HG03108 (cell line): ENCODE measurements at regions not wholly inside any gene's neighbourhood (a gene's known extent, or its start where the extent isn't known, plus 50 kb on each side); places are given as distances from the start of the nearest gene placed in this dataset.

Source experiments
- ATAC-seq: cut with Tn5 transposase; IDR thresholded peaks from one replicate; pipeline ENCODE4 v1.9.1; 2021; ENCODE audit warnings: moderate library complexity; ENCODE audit not compliant: unreplicated experiment

DNA sequence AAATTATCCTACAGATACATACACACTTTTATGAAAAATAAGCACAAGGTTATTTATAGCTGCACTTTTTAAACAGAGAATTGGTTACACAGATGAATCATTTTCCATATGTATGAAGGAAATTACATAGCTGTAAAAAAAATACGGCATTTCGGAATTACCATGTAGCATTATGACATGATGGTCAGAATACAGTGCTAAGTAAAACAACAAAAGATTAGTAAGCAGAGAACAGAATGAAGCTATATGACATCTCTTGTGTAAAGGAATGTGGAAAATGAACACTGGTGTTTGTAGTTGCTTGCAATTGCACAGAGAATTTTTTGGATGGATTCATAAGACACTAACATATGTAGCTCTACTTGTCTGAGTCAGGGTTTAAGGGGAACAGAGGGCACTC is 1222.0 kb upstream of the PRKX start:
- ATAC-seq, result no peak

DNA sequence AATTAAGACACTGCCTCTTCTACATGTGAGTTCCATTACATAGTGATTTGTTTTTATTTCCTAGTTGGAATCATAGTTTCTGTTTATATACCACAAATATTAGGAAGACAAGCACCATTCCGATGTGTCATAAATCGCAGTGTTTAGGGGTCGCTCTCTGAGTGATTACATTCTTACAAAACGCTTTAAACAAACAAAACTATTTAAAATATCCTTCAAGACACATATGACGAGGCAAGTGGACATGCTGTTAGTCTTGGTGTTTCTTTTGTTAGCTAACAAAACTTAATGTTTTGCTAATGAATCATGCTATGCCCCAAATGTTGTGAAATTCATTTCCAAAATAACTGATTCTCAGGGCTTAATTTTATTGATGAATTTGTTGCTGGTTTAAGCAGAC is 1219.3 kb upstream of the PRKX start:
- ATAC-seq, result no peak

DNA sequence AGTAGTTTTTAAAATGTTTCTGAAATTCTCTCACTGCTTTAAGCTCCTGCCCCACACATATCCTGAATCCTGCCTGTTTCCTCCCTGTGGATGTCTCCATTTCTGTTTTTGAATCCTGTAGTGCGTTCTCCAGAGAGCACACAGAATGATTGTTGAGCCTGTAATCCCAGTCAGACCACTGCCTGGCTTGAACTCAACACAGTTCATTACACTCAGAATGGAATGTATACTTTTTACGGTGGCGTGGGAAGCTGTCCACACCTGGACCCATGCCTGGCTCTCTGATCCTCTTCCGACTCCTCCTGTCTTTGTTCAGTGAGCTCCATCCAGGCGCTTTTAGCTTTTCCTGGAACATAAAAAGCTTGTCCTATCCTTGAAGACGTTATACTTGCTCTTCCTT is 1217.0 kb upstream of the PRKX start:
- no peak for ATAC-seq

DNA sequence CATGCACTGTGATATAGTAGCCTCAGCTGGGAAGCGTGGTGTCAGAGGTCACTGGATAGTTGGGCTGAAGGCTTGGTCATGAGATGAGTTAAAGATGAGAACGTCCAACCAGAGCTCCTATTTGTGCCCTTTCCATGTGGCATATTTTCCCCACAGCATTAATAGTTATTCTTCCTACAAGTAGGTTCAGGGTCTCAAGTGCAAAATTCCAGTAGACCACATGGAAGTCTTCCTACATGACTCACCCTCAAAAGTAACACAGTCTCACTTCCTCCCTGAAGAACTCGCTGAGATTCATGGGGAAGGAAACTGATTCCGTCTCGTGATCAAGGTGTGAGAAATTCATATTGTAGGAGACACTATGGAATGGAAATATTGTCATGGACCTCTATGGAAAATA is 1212.5 kb upstream of the PRKX start:
- ATAC-seq, result no peak

DNA sequence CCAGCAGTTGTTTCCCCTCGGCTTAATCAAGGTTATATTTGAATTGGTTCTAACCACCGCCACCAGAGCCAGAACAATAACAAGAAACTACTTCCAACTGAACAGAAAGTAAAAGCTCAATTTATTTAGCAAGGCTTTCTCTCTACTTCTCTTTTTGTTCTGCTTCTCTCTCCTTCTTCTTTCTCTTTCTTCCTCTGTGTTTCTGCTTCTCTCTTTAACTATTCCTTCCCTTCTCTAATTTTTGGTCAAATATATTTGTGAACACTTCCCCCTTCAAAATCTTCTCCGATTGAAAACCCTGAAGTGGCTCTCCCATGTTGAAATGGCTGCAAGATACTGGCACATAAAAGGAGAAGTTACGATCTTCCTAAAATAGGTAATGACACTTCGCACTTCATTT is 1195.9 kb upstream of the PRKX start:
- ATAC-seq, result no peak

DNA sequence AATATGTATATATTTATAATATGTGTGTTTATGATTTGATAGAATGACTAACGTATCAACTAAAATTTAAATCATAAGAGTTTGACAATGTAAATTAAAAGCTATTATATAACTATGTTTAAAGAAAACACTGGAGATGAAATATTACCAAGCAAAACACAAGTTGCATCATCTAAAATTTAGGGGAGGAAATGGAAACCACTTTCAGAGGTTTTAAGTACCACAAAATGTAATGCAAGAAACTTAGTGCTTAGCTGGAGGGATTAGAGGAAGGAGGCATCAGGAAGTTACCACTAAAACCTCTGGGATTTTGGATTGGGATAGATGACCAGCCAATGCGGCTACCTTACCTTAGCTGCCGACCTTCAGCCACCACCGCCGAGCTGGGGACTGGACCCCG is 1192.1 kb upstream of the PRKX start:
- ATAC-seq, result no peak

DNA sequence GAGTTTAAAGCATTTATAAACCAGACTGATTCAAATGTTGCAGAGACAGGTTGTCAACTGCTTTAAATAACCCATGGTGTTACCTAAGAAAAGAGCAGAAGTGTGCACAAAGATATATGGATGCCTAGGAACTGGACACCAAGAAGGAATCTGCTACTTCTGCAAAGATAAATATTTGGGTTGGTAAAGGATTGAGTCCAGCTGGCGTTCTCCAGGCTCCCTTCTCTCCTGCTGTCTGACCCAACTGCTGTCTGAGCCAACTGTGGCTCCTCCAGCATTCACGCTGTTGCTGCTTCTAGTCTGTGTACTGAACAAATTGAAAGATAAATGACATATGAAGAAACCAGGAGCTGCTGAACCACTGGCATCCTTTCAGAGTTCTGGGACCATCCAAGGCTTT is 1167.8 kb upstream of the PRKX start:
- ATAC-seq, result no peak

DNA sequence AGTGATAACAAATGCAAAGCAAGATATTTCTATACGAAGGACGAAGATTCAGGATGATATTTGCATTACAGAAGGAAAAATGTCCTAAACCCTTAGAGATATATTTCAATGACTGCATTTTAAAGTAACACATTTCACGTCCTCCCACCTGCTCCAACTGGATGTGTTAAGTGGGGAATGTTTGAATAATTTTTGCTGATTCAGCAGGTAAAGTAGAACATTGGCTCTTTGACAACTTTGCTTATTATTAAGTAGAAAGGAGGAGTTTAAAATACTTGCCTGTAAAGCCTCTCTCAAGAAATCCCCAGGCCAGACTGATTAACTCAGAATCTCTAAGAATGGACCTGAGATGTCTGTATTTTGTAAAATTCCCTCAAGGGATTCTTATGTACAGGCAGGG is 1165.2 kb upstream of the PRKX start:
- no peak for ATAC-seq

DNA sequence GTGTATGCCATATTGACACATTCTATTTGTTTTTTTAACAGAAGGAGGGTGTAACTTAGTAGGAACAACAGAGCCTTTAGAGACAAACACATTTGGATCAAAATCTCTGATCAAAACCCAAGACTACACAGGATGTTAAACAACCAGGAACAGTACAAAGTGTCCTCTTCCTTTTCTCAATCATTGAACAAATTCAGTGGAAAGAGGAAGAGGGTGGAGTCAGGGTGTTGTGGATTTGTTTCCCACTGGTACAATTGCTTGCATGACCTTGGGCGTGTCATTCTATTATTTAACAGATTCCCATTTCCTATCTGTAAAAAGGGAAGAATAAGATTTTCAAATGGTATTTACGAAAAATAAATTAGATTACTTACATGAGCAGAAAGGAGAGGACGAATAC is 1162.8 kb upstream of the PRKX start:
- ATAC-seq, result no peak

DNA sequence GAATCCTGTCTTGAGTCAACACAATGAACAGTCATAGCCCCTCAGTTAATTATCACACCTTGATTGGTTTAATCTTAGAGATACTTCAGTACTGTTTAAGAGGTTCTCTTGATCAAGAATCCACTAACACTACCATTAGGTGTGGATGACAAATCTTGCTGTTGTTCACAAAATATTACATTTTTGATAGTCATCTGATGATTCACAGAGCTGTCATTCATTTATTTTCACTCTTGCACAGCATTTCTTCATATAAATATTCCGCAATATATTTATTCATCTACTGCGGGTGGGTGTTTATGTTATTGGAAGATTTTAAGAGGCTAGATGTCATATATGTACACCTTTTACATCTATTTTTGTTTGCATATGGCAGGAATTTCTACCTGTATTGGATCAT is 1138.1 kb upstream of the PRKX start:
- ATAC-seq, result no peak

DNA sequence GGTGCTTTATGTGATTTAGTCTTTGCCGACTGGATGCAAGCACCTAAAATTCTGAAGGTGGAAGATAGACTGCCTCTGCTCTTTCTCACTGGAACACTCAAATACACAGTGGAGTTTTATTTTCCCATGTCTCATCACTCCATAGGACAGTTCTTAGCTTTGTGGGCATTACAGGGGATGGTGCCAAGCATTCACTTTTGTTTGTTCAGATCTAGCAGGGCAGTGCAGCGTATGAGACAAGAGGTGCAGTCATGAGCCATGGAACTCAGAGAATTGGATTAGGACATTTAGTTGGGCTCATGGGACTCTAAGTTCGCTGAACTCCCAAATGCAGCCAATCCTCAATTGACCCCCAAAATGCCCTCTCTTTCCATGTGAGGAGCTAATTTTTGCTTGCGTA is 1136.9 kb upstream of the PRKX start:
- no peak for ATAC-seq

DNA sequence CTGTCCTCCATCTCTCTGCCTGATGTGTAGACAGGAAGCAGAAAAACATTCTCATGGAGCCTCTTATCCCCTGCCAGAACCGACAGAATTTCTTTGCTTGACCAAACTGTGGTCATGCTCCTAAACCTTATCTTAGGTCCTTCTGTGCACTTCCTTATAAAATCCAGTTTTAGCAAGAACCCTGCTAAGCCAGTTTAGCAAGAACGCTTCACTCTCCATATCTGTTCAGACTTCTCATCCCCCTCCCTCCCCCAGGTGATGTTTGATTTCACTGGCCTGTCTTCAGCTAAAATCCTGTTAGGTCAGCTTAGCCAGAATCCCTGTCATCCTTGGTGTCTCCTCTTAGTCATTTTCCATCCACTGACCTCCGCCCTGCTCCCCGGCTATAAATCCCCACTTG is 1130.9 kb upstream of the PRKX start:
- ATAC-seq, result no peak

DNA sequence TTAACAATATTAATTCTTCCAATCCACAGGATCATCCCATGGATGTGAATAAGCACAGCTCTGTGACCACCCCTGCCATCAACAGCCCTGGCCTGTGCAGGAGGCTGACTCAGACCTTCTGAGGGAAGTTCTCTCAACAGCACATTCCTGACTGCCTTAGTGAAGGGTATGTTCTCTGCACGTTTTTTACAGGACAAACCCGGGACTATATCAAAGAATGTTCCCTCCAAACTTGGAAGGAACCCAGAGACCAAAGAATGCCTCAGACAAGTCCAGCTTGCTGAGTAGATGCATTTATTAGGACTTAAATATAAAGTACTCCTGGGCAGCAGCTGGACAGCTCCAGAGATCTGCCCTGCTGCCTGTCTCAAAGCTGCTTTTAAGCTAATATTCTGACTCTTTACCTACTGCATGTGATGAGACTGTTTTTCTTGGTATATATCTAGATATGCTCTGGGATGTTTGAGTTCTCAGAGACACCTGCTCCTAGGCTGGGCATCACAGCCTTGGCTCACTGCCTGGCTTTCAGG is 1127.8 kb upstream of the PRKX start:
- no peak for ATAC-seq

DNA sequence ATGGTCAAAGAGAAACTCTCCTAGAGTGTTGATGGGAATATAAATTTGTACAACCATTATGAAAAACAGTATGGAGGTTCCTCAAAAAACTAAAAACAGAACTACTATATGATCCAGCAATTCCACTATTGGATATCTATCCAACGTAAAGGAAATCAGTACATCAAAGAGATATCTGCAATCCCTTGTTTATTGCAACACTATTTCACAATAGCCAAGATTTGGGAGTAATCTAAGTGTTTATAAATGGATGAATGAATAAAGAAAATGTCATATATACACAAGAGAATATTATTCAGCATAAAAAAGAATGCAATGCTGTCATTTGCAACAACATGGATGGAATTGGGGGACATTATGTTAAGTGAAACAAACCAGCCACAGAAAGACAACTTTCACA is 1118.1 kb upstream of the PRKX start:
- ATAC-seq, result no peak

DNA sequence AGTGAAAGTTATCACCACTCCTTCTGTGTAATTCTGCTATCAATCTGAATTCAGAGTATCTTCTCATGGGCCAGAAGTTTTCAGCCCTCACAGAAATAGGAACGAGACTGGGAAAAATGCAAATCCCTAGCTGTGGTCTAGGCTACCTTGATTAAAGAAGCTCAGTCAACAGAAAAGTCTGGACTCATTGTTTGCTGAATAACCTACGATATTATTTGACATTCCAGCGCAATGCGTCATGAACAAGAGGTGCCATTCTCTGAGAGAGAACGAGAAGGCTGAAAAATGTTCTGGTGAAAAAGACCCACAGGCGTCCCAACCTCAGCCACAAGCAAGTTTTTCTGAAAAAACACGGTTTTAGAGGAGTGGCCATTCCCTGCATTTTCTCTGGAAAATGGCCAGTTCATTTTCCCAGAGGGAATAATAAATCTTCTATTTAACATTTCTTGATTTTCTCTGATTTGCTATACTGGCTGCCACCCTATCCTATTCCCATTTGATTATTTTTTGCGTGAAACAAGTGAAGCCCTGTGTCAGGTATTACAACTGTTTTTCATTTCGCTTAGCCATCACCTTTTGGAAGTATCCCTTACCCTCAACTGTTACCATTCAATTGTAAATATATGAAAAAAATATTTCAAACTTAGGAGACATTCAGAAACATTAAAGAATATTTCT is 1117.6 kb upstream of the PRKX start:
- ATAC-seq, result no peak

DNA sequence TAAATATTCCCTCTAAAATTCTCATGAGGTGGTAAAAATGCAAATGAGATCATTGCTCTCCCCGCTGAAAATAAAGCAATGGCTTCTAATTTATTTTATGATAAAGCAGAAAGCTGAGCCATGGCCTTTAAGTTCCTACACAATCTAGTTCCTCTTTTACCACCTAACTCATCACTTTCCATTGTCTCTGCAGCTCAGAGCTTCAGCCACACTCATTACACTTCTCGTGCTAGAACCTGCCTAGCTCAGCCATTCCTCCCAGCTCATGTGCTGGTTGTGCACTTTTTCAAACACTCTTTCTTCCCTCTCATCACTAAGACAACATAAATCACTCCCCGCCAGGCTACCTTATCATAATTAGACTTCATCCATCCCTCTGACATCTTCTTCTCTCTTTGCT is 1112.1 kb upstream of the PRKX start:
- ATAC-seq, result no peak

DNA sequence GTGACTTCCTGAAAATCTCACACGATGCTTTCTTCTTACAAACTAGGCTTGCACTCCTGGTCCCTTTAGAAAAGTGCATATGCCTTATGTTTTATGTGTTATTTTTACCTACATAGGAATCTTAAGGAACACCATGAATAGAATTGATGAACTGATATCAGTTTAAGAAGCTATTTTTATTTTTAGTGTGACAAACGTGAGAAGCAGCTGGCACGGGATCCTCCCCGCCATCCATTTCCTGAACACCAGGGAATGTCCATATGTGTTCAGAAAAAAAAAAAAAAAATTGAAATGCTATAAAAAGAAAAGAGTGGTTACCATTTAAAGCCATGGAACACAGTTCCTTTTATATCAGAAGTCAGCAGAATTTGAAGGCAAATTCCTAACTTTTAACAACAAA is 1096.1 kb upstream of the PRKX start:
- no peak for ATAC-seq

DNA sequence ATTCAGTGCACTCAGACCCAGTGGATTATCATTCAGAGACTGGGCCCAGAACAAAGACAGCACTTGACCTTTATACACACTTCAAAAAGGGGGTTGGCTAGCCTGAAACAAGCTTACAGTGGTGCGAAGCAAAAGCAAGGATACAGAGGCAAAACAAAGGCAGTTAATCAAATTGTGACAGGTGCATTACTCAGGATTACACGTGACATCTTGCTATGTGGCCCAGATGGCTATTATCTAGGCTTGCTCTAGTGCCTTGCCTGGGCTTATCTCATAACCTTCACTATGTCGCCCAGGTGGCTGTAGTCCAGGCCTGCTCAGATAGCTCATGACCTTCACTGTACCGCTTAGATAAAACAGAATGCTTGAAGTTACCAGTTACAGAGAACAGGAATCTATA is 1092.1 kb upstream of the PRKX start:
- no peak for ATAC-seq

DNA sequence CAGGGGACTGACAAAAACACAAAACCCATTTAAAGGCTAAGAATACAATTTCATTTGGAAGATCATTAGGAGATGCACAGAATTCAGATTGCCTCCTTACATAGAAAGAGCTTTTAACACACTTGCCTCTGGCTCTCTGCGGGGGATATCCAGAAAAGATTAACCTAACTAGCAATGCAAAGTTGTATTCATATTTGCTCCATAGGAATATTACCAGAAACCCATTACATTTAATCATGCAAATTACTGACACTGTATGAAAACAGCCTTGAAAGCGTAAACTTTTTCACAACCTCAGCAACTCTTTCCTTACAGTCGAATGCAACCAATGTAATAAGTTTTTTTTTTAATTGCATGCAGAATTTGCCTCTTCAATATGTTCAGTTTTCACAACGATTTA is 1087.3 kb upstream of the PRKX start:
- no peak for ATAC-seq

DNA sequence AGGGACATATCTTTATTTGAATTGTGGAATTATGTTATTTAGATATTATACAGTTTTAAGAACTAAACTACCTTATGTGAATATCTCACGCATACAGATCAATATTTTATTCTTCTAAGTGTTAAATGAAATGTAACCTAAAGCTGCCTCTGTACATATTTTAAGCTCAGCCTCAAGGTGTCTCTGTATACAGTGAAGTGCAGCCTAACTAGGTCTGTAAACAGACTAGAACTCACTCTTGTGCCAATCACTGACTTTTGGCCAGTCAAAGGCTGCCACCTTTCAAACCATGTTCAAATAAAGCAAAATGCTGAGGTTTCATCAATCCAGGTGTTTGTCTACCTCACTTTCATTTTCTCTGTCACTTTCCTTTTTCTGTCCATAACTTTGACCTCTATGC is 1074.5 kb upstream of the PRKX start:
- ATAC-seq, result no peak

DNA sequence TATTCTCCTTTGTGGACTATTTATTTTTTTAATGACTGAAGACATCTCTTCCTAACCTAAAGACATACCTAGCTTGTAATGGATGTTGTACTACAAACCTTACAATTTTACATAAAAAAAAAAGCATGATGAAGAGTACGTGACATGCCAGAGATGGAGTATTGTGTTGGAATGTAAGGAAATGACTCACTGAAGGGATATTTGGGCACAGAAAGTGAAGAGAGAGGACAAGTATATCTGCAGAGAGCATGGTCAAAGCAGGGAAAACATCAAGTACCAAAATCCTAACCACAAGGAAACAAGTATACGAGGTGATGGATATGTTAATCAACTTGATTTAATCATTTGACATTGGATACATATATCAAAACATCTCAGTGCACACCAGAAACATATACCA is 1051.4 kb upstream of the PRKX start:
- ATAC-seq, result no peak

DNA sequence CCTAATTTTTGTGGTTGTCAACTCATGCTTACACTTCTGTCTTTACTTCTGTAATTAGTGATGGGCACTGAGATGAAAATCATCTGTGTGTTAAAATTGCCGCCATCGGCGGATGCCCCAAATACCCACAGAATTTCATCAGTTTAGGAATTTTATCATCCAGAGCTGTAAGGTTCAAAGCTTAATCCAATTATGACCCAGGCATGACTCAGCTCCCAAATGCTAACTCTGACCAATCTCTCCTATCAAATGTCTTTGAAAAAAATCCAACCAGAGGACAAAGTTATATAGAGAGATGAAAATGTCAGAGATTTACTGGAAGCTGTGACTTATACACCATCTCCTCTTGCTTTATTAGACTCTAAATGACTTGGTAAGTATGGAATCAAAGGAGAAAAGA is 1048.7 kb upstream of the PRKX start:
- ATAC-seq, result no peak

DNA sequence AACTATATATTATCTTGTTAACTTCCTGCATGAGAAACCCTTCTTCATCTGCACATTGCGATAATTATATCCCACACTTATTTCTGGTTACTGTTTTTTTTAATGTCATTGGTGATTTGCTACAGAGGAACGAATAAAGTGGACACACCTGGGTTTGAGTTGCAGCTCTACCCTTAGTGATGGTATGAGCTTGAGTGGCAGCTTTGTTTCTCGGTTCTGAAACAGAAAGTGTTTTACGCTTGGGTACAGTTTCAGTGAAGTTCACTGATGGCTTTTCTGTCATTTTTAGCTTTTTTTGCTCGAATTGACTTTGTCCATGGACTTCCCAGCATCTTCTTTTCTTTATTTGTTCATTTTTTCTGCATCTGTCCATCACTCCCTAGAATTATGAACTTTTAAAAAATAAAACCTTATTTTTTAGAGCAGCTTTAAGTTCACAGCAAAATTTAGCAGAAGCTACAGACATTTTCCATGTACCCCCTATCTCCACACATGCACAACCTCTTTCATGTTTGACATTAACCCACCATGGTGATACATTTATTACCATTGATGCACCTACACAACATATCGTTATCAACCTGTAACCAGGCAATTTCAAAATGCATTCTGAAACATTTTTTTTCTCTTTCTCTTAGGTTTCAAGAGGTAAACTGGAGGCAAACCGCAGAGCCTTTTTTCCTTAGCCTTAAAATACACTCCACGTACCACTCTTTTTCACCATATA is 1041.6 kb upstream of the PRKX start:
- no peak for ATAC-seq
